ENCODE measurements at regions not wholly inside any gene's neighbourhood (a gene's known extent, or its start where the extent isn't known, plus 50 kb on each side); places are given as distances from the start of the nearest gene placed in this dataset.
"Not testable (repeated sequence)": the region's sequence is repeated elsewhere in the genome, so short reads cannot be mapped to it uniquely, and the experiment has no call there.

GRCh38 chr12:97984974-97985580 lies 522.5 kb downstream of the RMST start:
- DNase-seq (ENCODE audit: low spot score): no peak

- no peak for DNase-seq (ENCODE audit: low spot score)
Observed at GRCh38 chr12:97985834-97986233, 523.2 kb downstream of the RMST start.

DNA sequence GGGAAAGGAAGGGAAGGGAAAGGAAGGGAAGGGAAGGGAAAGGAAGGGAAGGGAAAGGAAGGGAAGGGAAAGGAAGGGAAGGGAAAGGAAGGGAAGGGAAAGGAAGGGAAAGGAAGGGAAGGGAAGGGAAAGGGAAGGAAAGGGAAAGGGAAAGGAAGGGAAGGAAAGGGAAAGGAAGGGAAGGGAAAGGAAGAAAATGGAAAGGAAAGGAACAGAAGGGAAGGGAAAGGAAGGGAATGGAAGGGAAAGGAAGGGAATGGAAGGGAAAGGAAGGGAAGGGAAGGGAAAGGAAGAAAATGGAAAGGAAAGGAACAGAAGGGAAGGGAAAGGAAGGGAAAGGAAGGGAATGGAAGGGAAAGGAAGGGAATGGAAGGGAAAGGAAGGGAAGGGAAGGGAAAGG lies 526.0 kb downstream of the RMST start:
- DNase-seq (ENCODE audit: low spot score): not testable (repeated sequence)

- no peak for DNase-seq (ENCODE audit: low spot score)
Observed at GRCh38 chr12:97989366-97989940, 525.9 kb upstream of the TMPO start.

- DNase-seq (ENCODE audit: low spot score): no peak
Observed at GRCh38 chr12:97994746-97995484, 520.5 kb upstream of the TMPO start.

DNA sequence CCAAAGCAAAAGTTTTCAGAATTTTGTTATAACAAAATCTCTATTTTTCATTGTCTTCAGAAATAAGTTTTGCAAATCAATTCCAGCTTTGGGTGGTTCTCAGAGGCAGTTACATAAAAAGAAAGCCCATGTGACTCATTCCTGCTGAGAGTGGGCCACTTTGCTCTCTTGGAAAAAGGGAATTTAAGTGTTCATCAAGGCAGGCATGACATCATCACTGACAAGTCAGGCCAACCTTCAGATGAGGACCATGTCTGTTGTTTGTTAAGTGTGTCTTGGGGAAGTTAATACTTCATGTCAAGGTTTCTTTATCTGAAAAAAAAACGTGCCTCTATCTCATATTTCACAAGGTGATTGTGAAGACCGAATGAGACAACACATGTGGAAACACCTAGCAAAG lies 519.8 kb upstream of the TMPO start:
- DNase-seq (ENCODE audit: low spot score): no peak

DNA sequence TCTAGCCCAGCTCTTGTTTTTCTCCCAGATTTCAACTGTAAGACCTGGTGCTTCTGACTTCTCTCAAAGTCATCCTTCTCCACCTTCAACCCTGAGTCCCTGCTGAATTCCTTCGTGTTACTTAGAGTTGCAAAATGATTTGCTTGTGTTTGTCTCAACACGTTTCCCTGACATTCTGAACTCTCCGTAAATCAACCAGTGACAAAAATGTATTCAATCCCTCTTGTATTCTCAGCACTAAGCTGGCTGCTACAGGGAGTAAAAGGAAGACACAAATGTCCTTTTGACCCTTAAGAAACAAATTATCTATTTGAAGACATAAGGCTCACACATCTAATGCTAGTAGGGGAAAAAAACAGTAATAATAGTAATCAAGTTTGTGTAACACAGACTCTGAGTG lies 514.0 kb upstream of the TMPO start:
- no peak for DNase-seq (ENCODE audit: low spot score)

DNA sequence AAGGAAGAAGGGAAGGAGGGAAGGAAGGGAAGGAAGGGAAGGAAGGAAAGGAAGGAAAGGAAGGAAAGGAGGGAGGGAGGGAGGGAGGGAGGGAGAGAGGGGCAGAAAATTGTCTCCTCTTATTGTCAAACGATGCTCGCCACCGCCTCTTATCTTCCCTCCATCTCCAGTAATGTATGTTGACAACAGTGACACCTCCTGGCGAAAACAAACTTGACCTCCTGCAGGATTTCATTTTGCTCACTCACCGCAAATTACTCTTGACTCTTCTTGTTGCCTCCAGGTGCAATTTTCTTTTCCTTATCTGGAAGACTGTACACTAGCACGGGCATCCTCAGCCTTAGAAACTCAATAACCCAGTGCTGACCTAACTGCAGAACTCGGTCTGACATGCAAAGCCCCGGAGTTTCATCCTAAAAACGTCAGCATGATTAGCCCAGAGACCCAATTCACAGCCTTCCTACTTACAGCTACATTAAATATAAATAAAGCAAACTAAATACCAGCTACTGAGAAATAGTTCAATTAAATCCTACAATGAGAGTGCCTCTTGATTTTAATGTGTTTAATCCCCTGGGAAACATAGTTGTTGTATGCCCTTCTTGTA lies 512.4 kb upstream of the TMPO start:
- DNase-seq (ENCODE audit: low spot score): peak; percentile 28

DNA sequence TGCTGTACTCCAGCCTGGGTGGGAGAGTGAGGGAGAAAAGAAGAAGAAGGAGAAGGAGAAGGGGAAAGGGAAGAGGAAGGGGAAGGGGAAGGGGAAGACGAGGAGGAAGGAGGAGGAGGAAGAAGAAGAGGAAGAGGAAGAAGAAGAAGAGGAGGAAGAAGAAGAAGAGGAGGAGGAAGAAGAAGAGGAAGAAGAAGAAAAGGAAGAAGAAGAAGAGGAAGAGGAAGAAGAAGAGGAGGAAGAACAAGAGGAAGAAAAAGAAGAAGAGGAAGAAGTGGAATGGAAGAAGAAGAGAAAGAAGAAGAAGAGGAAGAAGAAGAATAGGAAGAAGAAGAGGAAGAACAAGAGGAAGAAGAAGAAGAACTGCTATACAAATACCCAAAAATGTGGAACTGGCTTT lies 507.4 kb upstream of the TMPO start:
- DNase-seq (ENCODE audit: low spot score): no peak

DNA sequence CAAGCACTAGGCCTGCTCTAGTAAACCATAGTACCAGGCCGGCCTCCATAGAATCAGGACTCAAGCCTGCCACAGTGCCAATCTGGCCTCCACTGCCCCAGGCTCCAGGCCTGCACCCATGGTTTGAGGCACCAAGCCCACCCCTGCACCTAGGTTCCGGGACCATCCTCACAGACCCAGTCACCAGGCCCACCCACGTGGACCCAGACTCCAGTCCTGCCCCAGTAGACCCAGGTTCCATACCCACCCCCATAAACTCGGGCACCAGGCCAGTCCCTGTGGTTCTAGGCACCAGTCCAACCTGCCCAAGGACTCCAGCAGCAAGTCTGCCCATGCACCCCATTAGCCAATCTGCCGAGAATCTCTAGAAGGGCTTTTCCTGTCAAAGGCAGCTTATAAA lies 501.8 kb upstream of the TMPO start:
- no peak for DNase-seq (ENCODE audit: low spot score)

GRCh38 chr12:98018836-98019235 lies 496.6 kb upstream of the TMPO start:
- DNase-seq (ENCODE audit: low spot score): no peak

DNA sequence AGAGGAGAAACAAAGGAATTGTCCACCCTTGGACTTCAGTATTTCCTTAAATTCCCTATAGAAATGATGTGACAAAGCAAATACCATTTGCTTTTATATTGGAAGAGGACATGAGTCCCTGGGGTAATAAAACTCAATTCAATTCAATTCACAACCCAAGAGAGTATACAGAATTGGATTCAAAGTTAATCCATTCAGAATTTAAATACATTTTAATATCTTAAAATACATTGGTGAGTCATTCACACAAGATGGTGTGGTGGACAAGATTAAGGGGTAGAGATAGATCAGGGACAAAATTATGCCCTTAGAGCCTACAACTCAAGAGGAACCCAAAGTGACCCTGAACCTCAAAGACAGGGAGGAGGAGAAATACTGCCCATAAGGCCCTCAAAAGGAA lies 495.0 kb upstream of the TMPO start:
- no peak for DNase-seq (ENCODE audit: low spot score)

DNA sequence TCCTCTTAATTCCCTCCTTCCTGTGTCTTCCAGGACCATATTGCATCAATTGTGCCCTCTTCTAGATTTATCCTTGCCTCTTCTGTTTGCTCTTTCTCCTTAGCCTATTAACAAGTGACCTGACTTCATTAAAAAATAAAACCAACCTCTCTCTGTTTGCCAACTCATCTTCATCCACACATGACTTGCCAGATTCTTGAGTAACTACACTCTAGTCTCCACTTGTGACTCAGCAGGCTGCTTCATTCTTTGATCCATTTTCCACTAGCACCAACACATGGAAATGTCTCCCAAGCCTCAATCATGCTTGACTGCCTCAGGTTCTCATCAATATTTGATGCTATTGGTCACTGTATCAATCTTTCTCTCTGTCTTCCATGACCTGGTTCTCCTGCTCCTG lies 492.4 kb upstream of the TMPO start:
- no peak for DNase-seq (ENCODE audit: low spot score)

DNA sequence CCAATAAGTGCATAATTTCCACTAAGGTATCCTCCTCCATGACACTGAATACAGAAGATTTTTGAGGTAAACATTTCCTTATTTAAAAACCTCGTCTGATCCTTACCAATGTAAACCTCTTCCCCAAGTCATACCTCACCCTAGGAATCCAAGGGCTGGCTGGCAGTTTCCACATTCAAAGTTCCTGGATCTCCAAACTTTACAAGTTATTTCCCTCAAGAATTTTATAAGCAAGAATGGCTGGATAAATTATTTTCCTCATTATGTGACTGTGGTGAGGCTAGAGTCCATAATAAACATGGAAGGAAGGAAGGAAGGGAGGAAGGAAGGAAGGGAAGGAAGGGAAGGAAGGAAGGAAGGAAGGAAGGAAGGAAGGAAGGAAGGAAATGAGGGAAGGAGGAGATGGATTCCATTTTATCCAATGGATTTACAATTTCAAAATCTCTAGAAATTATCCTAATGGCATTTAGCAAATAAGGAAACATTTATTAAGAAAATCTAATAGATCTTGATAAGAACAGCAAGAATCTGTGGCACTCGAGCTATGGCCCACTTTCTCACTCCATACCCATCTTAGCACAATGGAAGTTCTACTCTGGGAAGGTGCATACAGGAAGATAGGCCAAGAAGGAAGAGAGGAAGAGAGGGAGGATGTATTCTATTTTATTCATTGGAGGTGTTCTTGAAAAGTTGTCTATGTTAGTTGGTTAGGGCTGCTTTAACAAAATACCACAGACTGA lies 477.8 kb upstream of the TMPO start:
- DNase-seq (ENCODE audit: low spot score): no peak

- DNase-seq (ENCODE audit: low spot score): no peak
Observed at GRCh38 chr12:98042668-98043067, 472.7 kb upstream of the TMPO start.

DNA sequence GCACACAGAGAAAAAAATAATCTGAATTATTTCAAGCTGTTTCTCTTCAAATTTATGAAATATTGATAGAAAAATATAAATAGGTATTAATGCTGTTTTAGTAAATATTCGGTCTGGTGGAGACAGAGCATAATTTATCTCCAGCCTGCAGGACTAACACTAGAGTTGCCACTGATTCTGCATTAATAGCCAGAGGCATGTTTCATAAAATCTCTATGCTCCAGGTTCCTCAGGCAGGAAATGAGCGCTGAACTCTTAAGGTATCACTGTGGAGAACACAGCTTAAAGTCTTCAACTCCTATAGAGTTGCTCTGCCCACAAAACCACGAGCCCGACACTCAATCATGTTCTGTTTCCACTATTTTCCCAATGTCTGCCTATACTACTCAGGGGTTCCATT lies 470.0 kb upstream of the TMPO start:
- no peak for DNase-seq (ENCODE audit: low spot score)

GRCh38 chr12:98048326-98048725 lies 467.1 kb upstream of the TMPO start:
- DNase-seq (ENCODE audit: low spot score): no peak

- DNase-seq (ENCODE audit: low spot score): no peak
Observed at GRCh38 chr12:98053202-98053601, 462.2 kb upstream of the TMPO start.

GRCh38 chr12:98057701-98058100 lies 457.7 kb upstream of the TMPO start:
- DNase-seq (ENCODE audit: low spot score): no peak

DNA sequence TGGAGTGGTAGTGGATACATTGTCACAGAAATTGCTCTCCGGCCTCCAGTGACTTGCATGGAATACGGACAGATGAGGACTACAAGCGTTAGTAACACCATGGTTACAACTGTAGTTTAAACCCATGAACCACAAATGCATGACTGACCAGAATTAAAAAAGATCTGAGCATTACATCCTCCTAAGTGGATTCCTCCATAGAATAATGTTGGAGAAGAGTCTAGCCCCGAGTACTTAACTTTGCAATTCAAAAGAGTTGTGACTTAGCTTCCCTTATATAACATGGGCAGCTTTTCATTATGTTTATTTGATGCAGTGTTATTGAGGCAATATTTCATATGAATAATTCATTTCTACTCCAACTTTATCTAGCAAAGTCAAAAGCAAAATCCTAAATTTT lies 457.2 kb upstream of the TMPO start:
- DNase-seq (ENCODE audit: low spot score): no peak

DNA sequence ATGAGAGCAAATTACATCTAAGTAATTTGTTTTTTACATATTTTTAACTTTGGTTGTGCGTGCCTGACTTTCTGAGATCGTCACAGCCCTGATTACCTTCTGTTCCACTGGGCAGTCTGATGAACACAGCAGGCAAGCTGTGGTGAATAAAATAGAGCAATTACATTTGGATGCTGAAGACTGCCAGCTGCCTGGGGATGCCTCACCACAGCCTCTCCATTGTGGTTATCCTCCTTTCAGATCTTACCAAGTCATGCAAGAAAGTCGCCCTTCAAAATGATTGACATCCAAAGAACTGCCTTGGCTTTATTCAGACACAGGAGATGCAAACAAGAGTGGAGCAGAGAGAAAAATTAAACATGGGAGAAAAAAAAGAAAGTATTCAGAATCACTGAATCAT lies 456.6 kb upstream of the TMPO start:
- no peak for DNase-seq (ENCODE audit: low spot score)

- DNase-seq (ENCODE audit: low spot score): no peak
Observed at GRCh38 chr12:98059659-98060343, 455.6 kb upstream of the TMPO start.

Data from SW480 (cell line).